Body of pancreas (tissue), 4 donors: ENCODE measurements at regions not wholly inside any gene's neighbourhood (a gene's known extent, or its start where the extent isn't known, plus 50 kb on each side); places are given as distances from the start of the nearest gene placed in this dataset.

ENCODE experiments used
- CTCF ChIP-seq, 7 experiments: fragments of 450-650 bp in 4 of 7; fragments of 200-600 bp in 3 of 7; sonication (generic) in 3 of 7; IDR thresholded peaks; one replicate each; pipeline ENCODE4 v1.5.1; 2016 to 2019; ENCODE audit warnings: antibody characterized with exemption in 7 of 7
- POLR2A ChIP-seq, 3 donors: fragments of 450-650 bp; IDR thresholded peaks; one replicate each; pipeline ENCODE4 v1.6.1; 2016; ENCODE audit warnings: antibody characterized with exemption in 3 of 3, mild to moderate bottlenecking in 2 of 3

GRCh38 chr1:170230323-170230722, 84.6 kb downstream of the NTMT2 start:
- TF ChIP-seq CTCF (IDR thresholded peaks at IDR 0.05): no peak
- TF ChIP-seq POLR2A (IDR thresholded peaks at IDR 0.05): no peak
